ENCODE measurements at regions not wholly inside any gene's neighbourhood (a gene's known extent, or its start where the extent isn't known, plus 50 kb on each side); places are given as distances from the start of the nearest gene placed in this dataset.

DNA sequence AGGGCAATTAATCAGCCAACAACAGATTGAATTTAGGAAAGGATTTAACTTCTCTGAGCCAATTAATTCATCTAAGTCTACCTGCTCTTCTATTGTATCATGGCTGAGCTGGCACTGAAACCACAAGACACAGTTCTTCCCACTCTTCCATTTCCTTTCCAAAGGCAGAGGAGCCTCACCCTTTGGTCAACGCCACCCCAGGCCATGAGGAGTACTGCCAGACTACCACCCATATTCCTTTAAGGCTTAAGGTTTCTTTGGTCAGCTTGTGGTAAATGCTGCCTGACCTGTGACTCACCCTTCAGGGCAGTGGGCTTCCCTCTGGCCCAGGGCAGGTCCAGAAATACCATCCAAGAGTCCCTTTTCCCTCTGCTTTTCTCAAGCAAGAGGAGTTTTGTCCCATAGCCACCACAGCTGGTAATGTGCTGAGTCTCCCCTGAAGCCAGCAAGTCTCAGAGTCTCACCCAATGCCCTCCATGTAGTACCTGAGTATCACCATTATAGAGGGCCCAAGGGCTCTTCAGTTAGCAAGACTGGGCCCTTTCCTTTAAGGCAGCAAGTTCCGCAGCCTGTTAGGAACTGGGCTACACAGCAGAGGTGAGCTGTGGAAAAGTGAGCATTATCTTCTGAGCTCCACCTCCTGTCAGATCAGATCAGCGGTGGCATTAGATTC, 900.5 kb upstream of the CRIM1 start:
- Histone ChIP-seq H3K4me1 (ENCODE audit: control insufficient read depth in 4 of 4, insufficient read depth in 4 of 4, low read length in 3 of 4) (no peaks in the 10 kb centered on the region), H3K9me3 (ENCODE audit: control insufficient read depth in 4 of 4, low read length in 3 of 4) (no peaks in the 10 kb centered on the region), H3K36me3 (ENCODE audit: control insufficient read depth in 4 of 4, insufficient read depth in 3 of 4, low read depth in 1 of 4, low read length in 3 of 4) (no peaks in the 10 kb centered on the region), H3K9ac (ENCODE audit: low read depth in 1 of 2, low read length in 2 of 2) (no peak overlapping the region), H3K27me3 (ENCODE audit: control insufficient read depth in 4 of 4, insufficient read depth in 4 of 4, low read length in 3 of 4) (no peaks in the 10 kb centered on the region), H3K4me3 (ENCODE audit: low read depth in 1 of 3, low read length in 3 of 3) (no peak overlapping the region), H3K27ac (ENCODE audit: low read depth in 1 of 2, low read length in 2 of 2) (no peak overlapping the region)
- DNase-seq (ENCODE audit: low spot score), result no peak
- WGBS, result 75% methylated on average over 3 of the region's 3 CpGs
- TF ChIP-seq, protein P1, sequence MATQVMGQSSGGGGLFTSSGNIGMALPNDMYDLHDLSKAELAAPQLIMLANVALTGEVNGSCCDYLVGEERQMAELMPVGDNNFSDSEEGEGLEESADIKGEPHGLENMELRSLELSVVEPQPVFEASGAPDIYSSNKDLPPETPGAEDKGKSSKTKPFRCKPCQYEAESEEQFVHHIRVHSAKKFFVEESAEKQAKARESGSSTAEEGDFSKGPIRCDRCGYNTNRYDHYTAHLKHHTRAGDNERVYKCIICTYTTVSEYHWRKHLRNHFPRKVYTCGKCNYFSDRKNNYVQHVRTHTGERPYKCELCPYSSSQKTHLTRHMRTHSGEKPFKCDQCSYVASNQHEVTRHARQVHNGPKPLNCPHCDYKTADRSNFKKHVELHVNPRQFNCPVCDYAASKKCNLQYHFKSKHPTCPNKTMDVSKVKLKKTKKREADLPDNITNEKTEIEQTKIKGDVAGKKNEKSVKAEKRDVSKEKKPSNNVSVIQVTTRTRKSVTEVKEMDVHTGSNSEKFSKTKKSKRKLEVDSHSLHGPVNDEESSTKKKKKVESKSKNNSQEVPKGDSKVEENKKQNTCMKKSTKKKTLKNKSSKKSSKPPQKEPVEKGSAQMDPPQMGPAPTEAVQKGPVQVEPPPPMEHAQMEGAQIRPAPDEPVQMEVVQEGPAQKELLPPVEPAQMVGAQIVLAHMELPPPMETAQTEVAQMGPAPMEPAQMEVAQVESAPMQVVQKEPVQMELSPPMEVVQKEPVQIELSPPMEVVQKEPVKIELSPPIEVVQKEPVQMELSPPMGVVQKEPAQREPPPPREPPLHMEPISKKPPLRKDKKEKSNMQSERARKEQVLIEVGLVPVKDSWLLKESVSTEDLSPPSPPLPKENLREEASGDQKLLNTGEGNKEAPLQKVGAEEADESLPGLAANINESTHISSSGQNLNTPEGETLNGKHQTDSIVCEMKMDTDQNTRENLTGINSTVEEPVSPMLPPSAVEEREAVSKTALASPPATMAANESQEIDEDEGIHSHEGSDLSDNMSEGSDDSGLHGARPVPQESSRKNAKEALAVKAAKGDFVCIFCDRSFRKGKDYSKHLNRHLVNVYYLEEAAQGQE (IDR thresholded peaks at IDR 0.05), result no peak
- TF ChIP-seq JUND (IDR thresholded peaks at IDR 0.05) (no peak), FOXA2 (IDR thresholded peaks at IDR 0.05) (no peak), SP1 (IDR thresholded peaks at IDR 0.05) (no peak), NR2F2 (IDR thresholded peaks at IDR 0.05) (no peak), HNF4A (conservative IDR thresholded peaks at IDR 0.05) (no peak), FOXA1 (IDR thresholded peaks at IDR 0.05) (no peak), RAD21 (IDR thresholded peaks at IDR 0.05) (no peak), RXRA (IDR thresholded peaks at IDR 0.05) (no peak), GABPA (IDR thresholded peaks at IDR 0.05 in 1 of 2, conservative IDR thresholded peaks at IDR 0.05 in 1 of 2) (no peak), EGR1 (IDR thresholded peaks at IDR 0.05; ENCODE audit: low read depth in 2 of 2) (no peak), TAF1 (conservative IDR thresholded peaks at IDR 0.05) (no peak)
- TF ChIP-seq, protein P2, sequence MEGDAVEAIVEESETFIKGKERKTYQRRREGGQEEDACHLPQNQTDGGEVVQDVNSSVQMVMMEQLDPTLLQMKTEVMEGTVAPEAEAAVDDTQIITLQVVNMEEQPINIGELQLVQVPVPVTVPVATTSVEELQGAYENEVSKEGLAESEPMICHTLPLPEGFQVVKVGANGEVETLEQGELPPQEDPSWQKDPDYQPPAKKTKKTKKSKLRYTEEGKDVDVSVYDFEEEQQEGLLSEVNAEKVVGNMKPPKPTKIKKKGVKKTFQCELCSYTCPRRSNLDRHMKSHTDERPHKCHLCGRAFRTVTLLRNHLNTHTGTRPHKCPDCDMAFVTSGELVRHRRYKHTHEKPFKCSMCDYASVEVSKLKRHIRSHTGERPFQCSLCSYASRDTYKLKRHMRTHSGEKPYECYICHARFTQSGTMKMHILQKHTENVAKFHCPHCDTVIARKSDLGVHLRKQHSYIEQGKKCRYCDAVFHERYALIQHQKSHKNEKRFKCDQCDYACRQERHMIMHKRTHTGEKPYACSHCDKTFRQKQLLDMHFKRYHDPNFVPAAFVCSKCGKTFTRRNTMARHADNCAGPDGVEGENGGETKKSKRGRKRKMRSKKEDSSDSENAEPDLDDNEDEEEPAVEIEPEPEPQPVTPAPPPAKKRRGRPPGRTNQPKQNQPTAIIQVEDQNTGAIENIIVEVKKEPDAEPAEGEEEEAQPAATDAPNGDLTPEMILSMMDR (IDR thresholded peaks at IDR 0.05; ENCODE audit: low read depth, low read length, missing input control), result no peak
- TF ChIP-seq, protein P3, sequence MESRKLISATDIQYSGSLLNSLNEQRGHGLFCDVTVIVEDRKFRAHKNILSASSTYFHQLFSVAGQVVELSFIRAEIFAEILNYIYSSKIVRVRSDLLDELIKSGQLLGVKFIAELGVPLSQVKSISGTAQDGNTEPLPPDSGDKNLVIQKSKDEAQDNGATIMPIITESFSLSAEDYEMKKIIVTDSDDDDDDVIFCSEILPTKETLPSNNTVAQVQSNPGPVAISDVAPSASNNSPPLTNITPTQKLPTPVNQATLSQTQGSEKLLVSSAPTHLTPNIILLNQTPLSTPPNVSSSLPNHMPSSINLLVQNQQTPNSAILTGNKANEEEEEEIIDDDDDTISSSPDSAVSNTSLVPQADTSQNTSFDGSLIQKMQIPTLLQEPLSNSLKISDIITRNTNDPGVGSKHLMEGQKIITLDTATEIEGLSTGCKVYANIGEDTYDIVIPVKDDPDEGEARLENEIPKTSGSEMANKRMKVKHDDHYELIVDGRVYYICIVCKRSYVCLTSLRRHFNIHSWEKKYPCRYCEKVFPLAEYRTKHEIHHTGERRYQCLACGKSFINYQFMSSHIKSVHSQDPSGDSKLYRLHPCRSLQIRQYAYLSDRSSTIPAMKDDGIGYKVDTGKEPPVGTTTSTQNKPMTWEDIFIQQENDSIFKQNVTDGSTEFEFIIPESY (IDR thresholded peaks at IDR 0.05), result no peak

DNA sequence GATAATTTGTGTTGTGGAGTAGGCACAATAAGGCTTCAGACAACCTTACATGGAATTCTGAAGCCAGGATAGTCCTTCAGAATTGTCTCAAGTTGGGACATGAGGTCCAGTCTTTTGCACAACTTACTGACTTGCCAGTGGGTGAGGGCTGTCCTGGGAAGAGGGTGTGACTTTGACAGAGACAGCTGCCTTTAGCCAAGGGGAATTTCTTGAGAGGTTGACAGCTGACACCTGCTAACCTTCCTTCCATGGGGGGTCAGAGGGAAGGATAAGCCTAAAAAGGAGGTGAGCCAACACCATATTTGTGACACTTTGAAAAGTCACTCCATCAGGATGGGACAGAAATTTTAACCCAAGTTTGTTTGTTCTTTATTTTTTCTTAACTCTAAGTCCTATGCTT, 907.8 kb upstream of the CRIM1 start:
- TF ChIP-seq JUND (IDR thresholded peaks at IDR 0.05) (no peak), HNF4A (conservative IDR thresholded peaks at IDR 0.05) (no peak), SP1 (IDR thresholded peaks at IDR 0.05) (no peak), FOXA2 (IDR thresholded peaks at IDR 0.05) (no peak), EGR1 (IDR thresholded peaks at IDR 0.05; ENCODE audit: low read depth in 2 of 2) (no peak), GABPA (IDR thresholded peaks at IDR 0.05 in 1 of 2, conservative IDR thresholded peaks at IDR 0.05 in 1 of 2) (no peak), RXRA (IDR thresholded peaks at IDR 0.05) (no peak), RAD21 (IDR thresholded peaks at IDR 0.05) (no peak), YY1 (IDR thresholded peaks at IDR 0.05) (no peak), FOXA1 (IDR thresholded peaks at IDR 0.05) (no peak)
- TF ChIP-seq, protein P1 (IDR thresholded peaks at IDR 0.05), result no peak
- no peaks in the 10 kb centered on the region for H3K27me3 ChIP-seq (ENCODE audit: control insufficient read depth in 4 of 4, insufficient read depth in 4 of 4, low read length in 3 of 4)

More for the DNA sequence above, 907.8 kb upstream of the CRIM1 start:
- no peak overlapping the region for H3K4me3 ChIP-seq (ENCODE audit: low read depth in 1 of 3, low read length in 3 of 3)
- no peaks in the 10 kb centered on the region for H3K4me1 ChIP-seq (ENCODE audit: control insufficient read depth in 4 of 4, insufficient read depth in 4 of 4, low read length in 3 of 4)
- H3K9me3 ChIP-seq (ENCODE audit: control insufficient read depth in 4 of 4, low read length in 3 of 4), result no peaks in the 10 kb centered on the region
- no peaks in the 10 kb centered on the region for H3K36me3 ChIP-seq (ENCODE audit: control insufficient read depth in 4 of 4, insufficient read depth in 3 of 4, low read depth in 1 of 4, low read length in 3 of 4)
- no peak overlapping the region for H3K27ac ChIP-seq (ENCODE audit: low read depth in 1 of 2, low read length in 2 of 2)
- no peak for DNase-seq (ENCODE audit: low spot score)
- H3K9ac ChIP-seq (ENCODE audit: low read depth in 1 of 2, low read length in 2 of 2), result no peak overlapping the region
